ENCODE measurements at regions not wholly inside any gene's neighbourhood (a gene's known extent, or its start where the extent isn't known, plus 50 kb on each side); places are given as distances from the start of the nearest gene placed in this dataset.

DNA sequence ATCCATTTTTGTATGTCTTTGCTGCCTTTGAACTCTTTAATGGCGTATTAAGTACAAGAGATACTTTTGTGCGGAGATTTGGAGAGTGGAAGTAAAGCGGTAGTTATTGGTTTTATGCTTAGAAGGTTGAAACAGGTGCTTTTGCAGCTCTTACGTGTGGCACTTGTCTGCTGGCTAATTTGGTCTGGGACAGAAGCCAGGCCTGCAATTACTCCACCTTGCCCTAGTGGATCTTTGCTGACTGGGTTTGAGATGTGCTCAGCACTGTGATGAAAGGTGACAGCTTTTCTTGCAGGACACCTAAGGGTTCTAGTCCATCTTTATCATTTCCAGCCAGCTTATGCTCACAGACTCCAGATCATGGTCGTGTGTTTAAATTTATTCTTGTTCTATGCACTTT, 252.5 kb downstream of the RPL10L start:
- TF ChIP-seq EGR1 (IDR thresholded peaks at IDR 0.05) (no peak), REST (IDR thresholded peaks at IDR 0.05; ENCODE audit: low read depth) (no peak), RAD21 (IDR thresholded peaks at IDR 0.05; ENCODE audit: low read depth) (no peak), MAX (IDR thresholded peaks at IDR 0.05) (no peak), EP300 (IDR thresholded peaks at IDR 0.05; ENCODE audit: borderline replicate concordance) (no peak), TAF1 (IDR thresholded peaks at IDR 0.05; ENCODE audit: low read depth) (no peak), USF1 (IDR thresholded peaks at IDR 0.05) (no peak), CREB1 (IDR thresholded peaks at IDR 0.05; ENCODE audit: low read depth) (no peak), CEBPB (IDR thresholded peaks at IDR 0.05) (no peak), FOXM1 (IDR thresholded peaks at IDR 0.05; ENCODE audit: borderline replicate concordance, low read depth) (no peak)
